HEK293 (cell line): ENCODE measurements at regions not wholly inside any gene's neighbourhood (a gene's known extent, or its start where the extent isn't known, plus 50 kb on each side); places are given as distances from the start of the nearest gene placed in this dataset.

Source experiments
- CTCF ChIA-PET: fragments of 350-600 bp; formaldehyde crosslinking; extraction: SDS; loops from one replicate; lab custom pipeline; 2021; ENCODE audit warnings: antibody characterized with exemption; lab: Yijun Ruan, JAX
- POLR2A ChIA-PET: fragments of 300-600 bp; formaldehyde crosslinking; extraction: SDS; loops from one replicate; lab custom pipeline; 2020; ENCODE audit warnings: antibody characterized with exemption, inconsistent platforms; lab: Yijun Ruan, JAX
- H3K27ac ChIP-seq: fragments of 200-500 bp; sonication (Bioruptor generic); 2 replicates; pipeline ENCODE4 v1.5.1; 2014; ENCODE audit warnings: low read depth, low read length, control low read depth, inconsistent platforms; ENCODE audit errors: extremely low read depth
- H3K36me3 ChIP-seq, 2 experiments: fragments of 200-500 bp in 1 of 2; sonication (Bioruptor generic) in 1 of 2; 1 replicate in 1 of 2; 2 replicates in 1 of 2; pipeline ENCODE4 v1.5.1; 2014 to 2017; ENCODE audit warnings: inconsistent platforms in 2 of 2, low read length in 2 of 2; ENCODE audit not compliant: control insufficient read depth in 2 of 2, insufficient read depth in 1 of 2
- H3K4me1 ChIP-seq: fragments of 200-500 bp; sonication (Bioruptor generic); 2 replicates; pipeline ENCODE4 v1.5.1; 2014; ENCODE audit warnings: mild to moderate bottlenecking, low read length, inconsistent platforms; ENCODE audit not compliant: control insufficient read depth, insufficient read depth
- H3K4me3 ChIP-seq: 2 replicates; pipeline ENCODE4 v1.5.1; 2011; ENCODE audit warnings: low read depth, mild to moderate bottlenecking, control low read depth, low read length, moderate library complexity
- H3K9me3 ChIP-seq: fragments of 200-500 bp; sonication (Bioruptor generic); 2 replicates; pipeline ENCODE4 v1.5.1; 2014; ENCODE audit warnings: low read depth, low read length, inconsistent platforms; ENCODE audit not compliant: control insufficient read depth, insufficient read depth
- MEIS1 ChIP-seq: sonication (generic); formaldehyde crosslinking; IDR thresholded peaks from 2 replicates; pipeline ENCODE4 v1.8.1; 2022; ENCODE audit warnings: missing genetic modification reagents, mild to moderate bottlenecking, borderline replicate concordance
- REPIN1 ChIP-seq: fragments of 450-650 bp; formaldehyde crosslinking; IDR thresholded peaks from 2 replicates; pipeline ENCODE4 v1.5.1; 2017; ENCODE audit warnings: missing biosample characterization, missing genetic modification characterization, low read depth
- TCF7L2 ChIP-seq: IDR thresholded peaks from 2 replicates; pipeline ENCODE4 v1.6.1; 2011; ENCODE audit warnings: low read depth, mild to moderate bottlenecking, inconsistent platforms, low read length, moderate library complexity, borderline replicate concordance
- ZBTB11 ChIP-seq: fragments of 450-650 bp; formaldehyde crosslinking; conservative IDR thresholded peaks from 2 replicates; pipeline ENCODE4 v1.5.1; 2016; ENCODE audit warnings: low read depth, missing biosample characterization, missing genetic modification characterization
- ZBTB17 ChIP-seq: fragments of 450-650 bp; formaldehyde crosslinking; IDR thresholded peaks from 2 replicates; pipeline ENCODE4 v1.5.1; 2016; ENCODE audit warnings: missing biosample characterization, missing genetic modification characterization
- ZBTB20 ChIP-seq: fragments of 450-650 bp; formaldehyde crosslinking; IDR thresholded peaks from 2 replicates; pipeline ENCODE4 v1.5.1; 2016; ENCODE audit warnings: missing biosample characterization, missing genetic modification characterization
- ZFHX2 ChIP-seq: fragments of 450-650 bp; formaldehyde crosslinking; conservative IDR thresholded peaks from 2 replicates; pipeline ENCODE4 v1.5.1; 2016; ENCODE audit warnings: missing biosample characterization, missing genetic modification characterization
- ZFP41 ChIP-seq: fragments of 450-650 bp; formaldehyde crosslinking; IDR thresholded peaks from 2 replicates; pipeline ENCODE4 v1.5.1; 2016; ENCODE audit warnings: missing biosample characterization, missing genetic modification characterization, borderline replicate concordance
- ZNF10 ChIP-seq: fragments of 450-650 bp; formaldehyde crosslinking; IDR thresholded peaks from 2 replicates; pipeline ENCODE4 v1.5.1; 2017; ENCODE audit warnings: missing biosample characterization, missing genetic modification characterization
- ZNF132 ChIP-seq: fragments of 450-650 bp; formaldehyde crosslinking; IDR thresholded peaks from 2 replicates; pipeline ENCODE4 v1.5.1; 2017; ENCODE audit warnings: missing biosample characterization, missing genetic modification characterization, borderline replicate concordance
- ZNF302 ChIP-seq: fragments of 450-650 bp; formaldehyde crosslinking; IDR thresholded peaks from 2 replicates; pipeline ENCODE4 v1.5.1; 2016; ENCODE audit warnings: missing biosample characterization, missing genetic modification characterization, low read depth
- ZNF335 ChIP-seq: fragments of 450-650 bp; formaldehyde crosslinking; conservative IDR thresholded peaks from 2 replicates; pipeline ENCODE4 v1.5.1; 2016; ENCODE audit warnings: missing biosample characterization, missing genetic modification characterization
- ZNF366 ChIP-seq: fragments of 450-650 bp; formaldehyde crosslinking; conservative IDR thresholded peaks from 2 replicates; pipeline ENCODE4 v1.5.1; 2016; ENCODE audit warnings: missing biosample characterization, missing genetic modification characterization
- ZNF37A ChIP-seq: fragments of 450-650 bp; IDR thresholded peaks from 2 replicates; pipeline ENCODE4 v1.5.1; 2018; ENCODE audit warnings: missing biosample characterization, missing genetic modification characterization
- ZNF426 ChIP-seq: fragments of 450-650 bp; formaldehyde crosslinking; IDR thresholded peaks from 2 replicates; pipeline ENCODE4 v1.5.1; 2017; ENCODE audit warnings: missing biosample characterization, missing genetic modification characterization, mild to moderate bottlenecking, inconsistent platforms, moderate library complexity
- ZNF433 ChIP-seq: fragments of 450-650 bp; formaldehyde crosslinking; IDR thresholded peaks from 2 replicates; pipeline ENCODE4 v1.5.1; 2016; ENCODE audit warnings: missing biosample characterization, missing genetic modification characterization, low read depth
- ZNF473 ChIP-seq: fragments of 450-650 bp; formaldehyde crosslinking; IDR thresholded peaks from 2 replicates; pipeline ENCODE4 v1.5.1; 2017; ENCODE audit warnings: missing biosample characterization, missing genetic modification characterization
- ZNF561 ChIP-seq: fragments of 450-650 bp; IDR thresholded peaks from 2 replicates; pipeline ENCODE4 v1.5.1; 2018; ENCODE audit warnings: missing biosample characterization, missing genetic modification characterization, borderline replicate concordance
- ZNF585B ChIP-seq: fragments of 450-650 bp; formaldehyde crosslinking; IDR thresholded peaks from 2 replicates; pipeline ENCODE4 v1.5.1; 2016; ENCODE audit warnings: missing biosample characterization, missing genetic modification characterization
- ZNF600 ChIP-seq: fragments of 450-650 bp; formaldehyde crosslinking; IDR thresholded peaks from 2 replicates; pipeline ENCODE4 v1.5.1; 2016; ENCODE audit warnings: missing biosample characterization, missing genetic modification characterization
- ZNF624 ChIP-seq: fragments of 450-650 bp; formaldehyde crosslinking; IDR thresholded peaks from 2 replicates; pipeline ENCODE4 v1.5.1; 2017; ENCODE audit warnings: missing biosample characterization, missing genetic modification characterization
- ZNF626 ChIP-seq: fragments of 450-650 bp; sonication (Bioruptor Pico); formaldehyde crosslinking; IDR thresholded peaks from 2 replicates; pipeline ENCODE4 v1.5.1; 2018; ENCODE audit warnings: missing biosample characterization, missing genetic modification characterization, inconsistent platforms
- ZNF658 ChIP-seq: fragments of 450-650 bp; formaldehyde crosslinking; IDR thresholded peaks from 2 replicates; pipeline ENCODE4; 2016; ENCODE audit warnings: missing biosample characterization, missing genetic modification characterization
- ZNF670 ChIP-seq: fragments of 450-650 bp; formaldehyde crosslinking; IDR thresholded peaks from 2 replicates; pipeline ENCODE4 v1.5.1; 2016; ENCODE audit warnings: missing biosample characterization, missing genetic modification characterization, low read depth
- ZNF768 ChIP-seq: fragments of 450-650 bp; formaldehyde crosslinking; IDR thresholded peaks from 2 replicates; pipeline ENCODE4 v1.5.1; 2018; ENCODE audit warnings: missing biosample characterization, mild to moderate bottlenecking, missing genetic modification characterization
- ZXDB ChIP-seq: fragments of 450-650 bp; formaldehyde crosslinking; IDR thresholded peaks from 2 replicates; pipeline ENCODE4 v1.5.1; 2016; ENCODE audit warnings: missing biosample characterization, missing genetic modification characterization
- TF ChIP-seq, protein P1 (sequence below): fragments of 450-650 bp; formaldehyde crosslinking; IDR thresholded peaks from 2 replicates; pipeline ENCODE4 v1.5.1; 2016; ENCODE audit warnings: missing biosample characterization, missing genetic modification characterization
- TF ChIP-seq, protein P2 (sequence below): fragments of 450-650 bp; formaldehyde crosslinking; IDR thresholded peaks from 2 replicates; pipeline ENCODE4 v1.5.1; 2016; ENCODE audit warnings: missing biosample characterization, missing genetic modification characterization

- H3K27ac ChIP-seq, result no peak overlapping the region
- H3K9me3 ChIP-seq, result no peaks in the 10 kb centered on the region
- H3K4me1 ChIP-seq, result no peaks in the 10 kb centered on the region
- H3K4me3 ChIP-seq, result no peak overlapping the region
- CTCF ChIA-PET, result interaction anchor here (0.6 kb wide), 1 partner anchor 24 kb away, joined by 3 read pairs; no protein-coding TSS in a partner anchor
- H3K36me3 ChIP-seq, result no peaks in the 10 kb centered on the region
- POLR2A ChIA-PET, result no interaction called here
- no peak for TF ChIP-seq ZNF670 (tag by site-specific recombination)
- TF ChIP-seq, protein P1, sequence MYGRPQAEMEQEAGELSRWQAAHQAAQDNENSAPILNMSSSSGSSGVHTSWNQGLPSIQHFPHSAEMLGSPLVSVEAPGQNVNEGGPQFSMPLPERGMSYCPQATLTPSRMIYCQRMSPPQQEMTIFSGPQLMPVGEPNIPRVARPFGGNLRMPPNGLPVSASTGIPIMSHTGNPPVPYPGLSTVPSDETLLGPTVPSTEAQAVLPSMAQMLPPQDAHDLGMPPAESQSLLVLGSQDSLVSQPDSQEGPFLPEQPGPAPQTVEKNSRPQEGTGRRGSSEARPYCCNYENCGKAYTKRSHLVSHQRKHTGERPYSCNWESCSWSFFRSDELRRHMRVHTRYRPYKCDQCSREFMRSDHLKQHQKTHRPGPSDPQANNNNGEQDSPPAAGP (tag by site-specific recombination), result no peak
- TF ChIP-seq ZNF433 (tag by site-specific recombination), result no peak
- no peak for TF ChIP-seq MEIS1
- no peak for TF ChIP-seq ZBTB17
- TF ChIP-seq ZNF768 (tag by site-specific recombination), result no peak
- TF ChIP-seq ZBTB20, result no peak
- TF ChIP-seq REPIN1, result no peak
- TF ChIP-seq ZNF366 (tag by site-specific recombination), result no peak
- TF ChIP-seq ZNF10 (tag by site-specific recombination), result no peak
- TF ChIP-seq, protein P2, sequence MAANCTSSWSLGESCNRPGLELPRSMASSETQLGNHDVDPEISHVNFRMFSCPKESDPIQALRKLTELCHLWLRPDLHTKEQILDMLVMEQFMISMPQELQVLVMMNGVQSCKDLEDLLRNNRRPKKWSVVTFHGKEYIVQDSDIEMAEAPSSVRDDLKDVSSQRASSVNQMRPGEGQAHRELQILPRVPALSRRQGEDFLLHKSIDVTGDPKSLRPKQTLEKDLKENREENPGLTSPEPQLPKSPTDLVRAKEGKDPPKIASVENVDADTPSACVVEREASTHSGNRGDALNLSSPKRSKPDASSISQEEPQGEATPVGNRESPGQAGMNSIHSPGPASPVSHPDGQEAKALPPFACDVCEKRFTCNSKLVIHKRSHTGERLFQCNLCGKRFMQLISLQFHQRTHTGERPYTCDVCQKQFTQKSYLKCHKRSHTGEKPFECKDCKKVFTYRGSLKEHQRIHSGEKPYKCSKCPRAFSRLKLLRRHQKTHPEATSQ (tag by site-specific recombination), result no peak
- no peak for TF ChIP-seq ZNF658 (tag by site-specific recombination)
- no peak for TF ChIP-seq ZFHX2
- no peak for TF ChIP-seq ZFP41 (tag by site-specific recombination)
- TF ChIP-seq ZNF585B (tag by site-specific recombination), result no peak
- no peak for TF ChIP-seq ZNF335 (tag by site-specific recombination)
- no peak for TF ChIP-seq ZXDB (tag by site-specific recombination)
- no peak for TF ChIP-seq ZNF302 (tag by site-specific recombination)
- no peak for TF ChIP-seq ZNF473
These were observed 1706.6 kb upstream of the CELF4 start for GRCh38 chr18:39272230-39272629.

GRCh38 chr18:39271654-39272053 lies 1706.1 kb upstream of the CELF4 start:
- ChIA-PET POLR2A (no interaction called here), CTCF (interaction anchor here (0.6 to 0.7 kb wide), 2 partner anchors 24 to 28 kb away, joined by 3 read pairs; no protein-coding TSS in a partner anchor)
- Histone ChIP-seq H3K9me3 (no peaks in the 10 kb centered on the region), H3K36me3 (no peaks in the 10 kb centered on the region), H3K4me1 (no peaks in the 10 kb centered on the region), H3K4me3 (no peak overlapping the region), H3K27ac (no peak overlapping the region)
- TF ChIP-seq ZNF600 (tag by site-specific recombination), result no peak
- no peak for TF ChIP-seq ZNF426 (tag by site-specific recombination)
- no peak for TF ChIP-seq ZBTB11 (tag by site-specific recombination)
- no peak for TF ChIP-seq ZNF561 (tag by site-specific recombination)
- no peak for TF ChIP-seq TCF7L2
- TF ChIP-seq ZNF624 (tag by site-specific recombination), result no peak
- TF ChIP-seq ZNF37A (tag by site-specific recombination), result no peak
- TF ChIP-seq ZNF626 (tag by site-specific recombination), result no peak
- no peak for TF ChIP-seq ZNF132 (tag by site-specific recombination)
- no peak for TF ChIP-seq ZNF433 (tag by site-specific recombination)
